Adrenal gland (tissue), 9 donors: ENCODE measurements at regions not wholly inside any gene's neighbourhood (a gene's known extent, or its start where the extent isn't known, plus 50 kb on each side); places are given as distances from the start of the nearest gene placed in this dataset.

Experiments used
- DNase-seq, 7 donors: peaks; one replicate each; pipeline ENCODE4 v3.0.0-alpha.2; 2019 to 2020
- H3K27ac ChIP-seq, 5 donors: fragments of 200-600 bp; sonication (generic) in 4 of 5; 1 replicate in 3 of 5; 2 replicates in 2 of 5; pipeline versions ENCODE4 v1.5.1 to v1.8.0; 2016 to 2020; ENCODE audit warnings: mild to moderate bottlenecking in 1 of 5
- H3K27me3 ChIP-seq: fragments of 200-600 bp; 2 replicates; pipeline ENCODE4 v1.8.0; 2021
- H3K36me3 ChIP-seq, 2 donors: fragments of 200-600 bp; replicated peaks in 1 of 2; 1 replicate in 1 of 2; 2 replicates in 1 of 2; pipeline versions ENCODE4 v1.5.1 to v1.8.0; 2018 to 2022
- H3K4me1 ChIP-seq, 2 donors: fragments of 200-600 bp; replicated peaks in 1 of 2; 1 replicate in 1 of 2; 2 replicates in 1 of 2; pipeline versions ENCODE4 v1.5.1 to v1.8.0; 2018 to 2021
- H3K4me3 ChIP-seq, 4 donors: fragments of 200-600 bp; sonication (generic) in 3 of 4; one replicate each; pipeline ENCODE4 v1.5.1; 2016 to 2018
- H3K9me3 ChIP-seq, 3 donors: fragments of 200-600 bp; sonication (generic) in 1 of 3; replicated peaks in 1 of 3; 1 replicate in 2 of 3; 2 replicates in 1 of 3; pipeline versions ENCODE4 v1.5.1 to v1.8.0; 2016 to 2021
- POLR2A ChIP-seq, 2 donors: fragments of 450-650 bp; IDR thresholded peaks; one replicate each; pipeline ENCODE4 v1.6.1; 2017; ENCODE audit warnings: antibody characterized with exemption in 2 of 2, mild to moderate bottlenecking in 2 of 2, moderate library complexity in 1 of 2
- WGBS, 4 donors: extraction: QIAGEN DNeasy Blood & Tissue Kit in 2 of 4; methylation state at CpG; one replicate each; pipeline versions ENCODE4 v1.1.5 to v1.1.7; 2013 to 2017; 5-methylcytosine and 5-hydroxymethylcytosine counted together
- intact Hi-C, 2 donors: fragments of 100-400 bp; cut with DNase I; formaldehyde crosslinking; loops; one replicate each; pipeline versions ENCODE4 v1.14.1 to v1.15.0; 2022 to 2023
- TF ChIP-seq, protein P1 (sequence below), 6 experiments: fragments of 450-650 bp in 4 of 6; fragments of 200-600 bp in 2 of 6; sonication (generic) in 1 of 6; IDR thresholded peaks; 1 replicate in 5 of 6; 2 replicates in 1 of 6; pipeline versions ENCODE4 v1.5.1 to v1.8.0; 2016 to 2021; ENCODE audit warnings: antibody characterized with exemption in 6 of 6, mild to moderate bottlenecking in 2 of 6, moderate library complexity in 1 of 6
- donor health status: healthy with polysubstance abuse.
- donor health status: Bipolar disorder and iron deficiency.
- donor health status: DM: yes; HTN: yes; CAD: no.
- donor health status: DM: no; HTN: no; CAD: no.
- donor health status: DM: no; HTN: no; CAD: no.

DNA sequence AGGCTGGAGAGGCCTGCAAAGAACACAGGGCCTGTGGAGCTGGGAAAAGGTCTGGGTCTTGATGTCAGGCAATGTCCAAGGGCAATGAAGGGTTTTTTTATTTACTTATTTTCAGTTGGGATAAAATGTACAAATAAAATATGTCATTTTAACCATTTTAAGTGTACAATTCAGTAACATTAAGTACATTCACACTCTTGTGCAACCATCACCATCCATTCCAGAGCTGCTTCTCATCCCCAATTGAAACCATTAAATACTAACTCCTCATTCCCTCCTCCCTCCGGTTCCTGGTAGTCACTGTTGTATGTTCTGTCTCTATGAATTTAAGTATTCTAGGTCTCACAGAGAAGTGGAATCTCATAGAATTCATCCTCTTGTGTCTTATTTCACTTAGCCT is 444.7 kb downstream of the HS3ST3B1 start:
- Histone ChIP-seq H3K27ac (no peak overlapping the region), H3K36me3 (no peaks in the 10 kb centered on the region), H3K4me1 (no peaks in the 10 kb centered on the region), H3K27me3 (no peaks in the 10 kb centered on the region), H3K4me3 (no peak overlapping the region), H3K9me3 (no peaks in the 10 kb centered on the region)
- no peak for DNase-seq
- 83 to 95% (median 88%) methylated on average over 1 of the region's 1 CpG for WGBS, 4 donors
- intact Hi-C loops, result no loop called here
- TF ChIP-seq POLR2A (IDR thresholded peaks at IDR 0.05), result no peak
- TF ChIP-seq, protein P1, sequence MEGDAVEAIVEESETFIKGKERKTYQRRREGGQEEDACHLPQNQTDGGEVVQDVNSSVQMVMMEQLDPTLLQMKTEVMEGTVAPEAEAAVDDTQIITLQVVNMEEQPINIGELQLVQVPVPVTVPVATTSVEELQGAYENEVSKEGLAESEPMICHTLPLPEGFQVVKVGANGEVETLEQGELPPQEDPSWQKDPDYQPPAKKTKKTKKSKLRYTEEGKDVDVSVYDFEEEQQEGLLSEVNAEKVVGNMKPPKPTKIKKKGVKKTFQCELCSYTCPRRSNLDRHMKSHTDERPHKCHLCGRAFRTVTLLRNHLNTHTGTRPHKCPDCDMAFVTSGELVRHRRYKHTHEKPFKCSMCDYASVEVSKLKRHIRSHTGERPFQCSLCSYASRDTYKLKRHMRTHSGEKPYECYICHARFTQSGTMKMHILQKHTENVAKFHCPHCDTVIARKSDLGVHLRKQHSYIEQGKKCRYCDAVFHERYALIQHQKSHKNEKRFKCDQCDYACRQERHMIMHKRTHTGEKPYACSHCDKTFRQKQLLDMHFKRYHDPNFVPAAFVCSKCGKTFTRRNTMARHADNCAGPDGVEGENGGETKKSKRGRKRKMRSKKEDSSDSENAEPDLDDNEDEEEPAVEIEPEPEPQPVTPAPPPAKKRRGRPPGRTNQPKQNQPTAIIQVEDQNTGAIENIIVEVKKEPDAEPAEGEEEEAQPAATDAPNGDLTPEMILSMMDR (IDR thresholded peaks at IDR 0.05), result no peak

DNA sequence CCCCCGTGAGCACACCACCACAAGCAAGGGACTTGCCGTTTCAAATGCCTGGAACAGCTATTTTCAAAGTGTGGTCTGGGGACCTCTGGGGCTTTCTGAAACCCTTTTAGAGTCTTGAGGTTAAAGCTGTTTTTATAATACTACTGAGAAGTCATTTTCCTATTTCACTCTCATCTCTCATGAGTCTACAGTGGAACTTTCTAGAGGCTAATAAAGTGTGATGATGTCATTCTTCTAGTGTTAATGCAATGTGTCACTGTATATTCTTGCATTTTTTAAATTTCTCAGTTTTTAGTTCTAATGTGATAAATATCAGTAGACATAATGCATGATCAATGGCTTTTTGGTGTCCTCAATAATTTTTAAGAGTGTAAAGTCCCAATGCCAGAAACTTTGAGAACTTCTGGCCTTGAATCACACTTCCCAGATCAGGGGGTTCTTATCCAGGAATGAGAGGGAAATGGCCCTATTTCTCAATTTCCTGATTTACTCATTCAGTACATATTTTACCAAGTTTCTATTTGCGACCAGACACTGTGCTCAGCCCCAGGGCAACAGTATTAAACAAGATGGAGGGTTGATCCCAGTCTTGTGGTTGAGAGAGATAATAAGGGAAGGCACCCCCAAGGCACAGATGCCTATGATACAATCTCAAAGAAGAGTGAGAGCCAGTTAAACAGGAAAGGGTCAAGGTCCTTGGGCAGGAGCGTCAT is 444.0 kb downstream of the HS3ST3B1 start:
- Histone ChIP-seq H3K4me1 (no peaks in the 10 kb centered on the region), H3K27ac (no peak overlapping the region), H3K4me3 (no peak overlapping the region), H3K36me3 (no peaks in the 10 kb centered on the region), H3K27me3 (no peaks in the 10 kb centered on the region), H3K9me3 (no peaks in the 10 kb centered on the region)
- intact Hi-C loops, result no loop called here
- no peak for DNase-seq
- TF ChIP-seq POLR2A (IDR thresholded peaks at IDR 0.05), result no peak
- TF ChIP-seq, protein P1 (IDR thresholded peaks at IDR 0.05), result no peak
- 65 to 84% (median 79%) methylated on average over 4 of the region's 4 CpGs for WGBS, 4 donors

DNA sequence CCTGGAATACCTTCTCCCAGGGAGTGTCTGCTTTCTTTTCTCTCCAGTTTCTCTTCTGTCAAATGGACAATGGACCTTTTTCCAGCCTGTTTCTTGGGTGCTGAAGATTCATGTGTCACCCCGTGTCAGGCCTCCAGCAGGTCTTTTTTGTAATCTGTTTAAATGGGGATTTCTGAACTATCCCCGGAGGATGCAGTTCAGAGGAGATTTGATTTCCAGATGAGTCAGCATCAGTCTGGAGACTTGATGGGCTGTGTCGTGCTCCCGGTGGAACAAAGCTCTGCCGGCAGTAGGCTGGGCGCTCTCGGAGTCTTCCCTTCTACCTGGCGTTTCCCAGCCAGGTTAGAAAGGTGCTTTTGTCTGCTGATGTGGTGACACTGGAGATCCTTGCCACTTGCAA is 440.6 kb downstream of the HS3ST3B1 start:
- no peak for TF ChIP-seq POLR2A (IDR thresholded peaks at IDR 0.05)
- TF ChIP-seq, protein P1 (IDR thresholded peaks at IDR 0.05), result no peak
- DNase-seq, result no peak
- no peaks in the 10 kb centered on the region for H3K9me3 ChIP-seq
- WGBS, 4 donors, result 65 to 79% (median 76%) methylated on average over 8 of the region's 8 CpGs
- no peaks in the 10 kb centered on the region for H3K27me3 ChIP-seq
- intact Hi-C loops, result no loop called here
- peaks cover 12 to 15% of the 10 kb centered on the region in 2 donors for H3K4me1 ChIP-seq
- H3K36me3 ChIP-seq, result no peaks in the 10 kb centered on the region
- H3K27ac ChIP-seq, result no peak overlapping the region
- H3K4me3 ChIP-seq, result no peak overlapping the region

DNA sequence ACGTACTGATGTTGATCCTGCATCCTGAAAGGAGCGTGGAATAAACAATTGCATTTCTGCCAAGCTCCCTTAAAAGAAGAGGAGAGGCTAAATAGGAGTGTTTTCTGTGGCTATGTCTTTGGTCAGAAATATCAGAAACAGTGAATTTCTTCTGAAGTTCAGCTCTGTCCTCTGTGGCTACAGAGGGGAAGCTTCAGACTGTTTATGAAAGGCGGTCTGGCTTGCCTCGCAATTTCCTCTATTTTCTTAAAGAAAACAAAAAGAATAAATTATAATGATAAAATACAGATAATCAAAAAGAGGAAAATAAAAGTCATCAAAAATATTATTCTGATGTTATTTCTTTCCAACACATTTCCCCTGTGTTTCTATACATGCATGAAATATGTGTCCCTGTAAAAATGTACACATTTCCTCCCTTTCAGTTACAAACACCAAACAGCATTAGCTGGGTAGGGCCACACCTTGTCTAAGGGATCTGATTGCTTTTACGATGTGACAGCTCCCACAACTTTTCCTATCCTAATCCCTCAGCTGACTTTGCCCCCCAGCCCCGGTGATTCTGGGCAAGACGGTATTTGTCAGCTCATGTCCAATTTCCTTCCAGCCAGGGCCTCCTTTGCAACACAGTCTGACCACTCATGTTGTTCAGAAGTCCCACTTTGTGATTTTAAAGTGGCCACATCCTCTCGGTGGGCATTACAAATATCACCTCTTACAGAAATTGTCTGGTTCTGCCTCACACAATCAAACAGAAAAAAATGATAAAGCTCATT is 439.0 kb downstream of the HS3ST3B1 start:
- Histone ChIP-seq H3K27ac (no peak overlapping the region), H3K4me3 (no peak overlapping the region), H3K4me1 (peaks cover 12 to 15% of the 10 kb centered on the region in 2 donors), H3K36me3 (no peaks in the 10 kb centered on the region), H3K27me3 (no peaks in the 10 kb centered on the region), H3K9me3 (no peaks in the 10 kb centered on the region)
- no peak for DNase-seq
- no peak for TF ChIP-seq POLR2A (IDR thresholded peaks at IDR 0.05)
- TF ChIP-seq, protein P1 (IDR thresholded peaks at IDR 0.05), result no peak
- intact Hi-C loops, result no loop called here
- 63 to 77% (median 66%) methylated on average over 8 of the region's 8 CpGs for WGBS, 4 donors
